HepG2 (cell line): ENCODE measurements at regions not wholly inside any gene's neighbourhood (a gene's known extent, or its start where the extent isn't known, plus 50 kb on each side); places are given as distances from the start of the nearest gene placed in this dataset.

ENCODE experiments used
- ATAC-seq: fragments of 200-7000 bp; cut with Tn5 transposase; 3 replicates; pipeline ENCODE4 v1.9.1; 2020; ENCODE audit warnings: mild to moderate bottlenecking, moderate library complexity
- BruUV-seq: library from RNA; stranded (reverse); fragments of 400-500 nt; replicated peaks from 2 replicates; lab custom pipeline; 2021; lab: Mats Ljungman, UMichigan
- CTCF ChIA-PET: fragments of 300-600 bp; formaldehyde crosslinking; extraction: SDS; loops from one replicate; lab custom pipeline; 2021; ENCODE audit warnings: low total read pairs, inconsistent platforms, low intra/inter-chr PET ratio; lab: Yijun Ruan, JAX
- POLR2A ChIA-PET: fragments of 350-600 bp; sonication (Branson Sonifier 250); formaldehyde crosslinking; loops from one replicate; lab custom pipeline; 2020; ENCODE audit warnings: antibody characterized with exemption, inconsistent platforms; lab: Yijun Ruan, JAX
- DNase-seq: peaks from one replicate; pipeline ENCODE4 v3.0.0-alpha.2; 2015; ENCODE audit warnings: low spot score
- FAIRE-seq: peaks from 3 replicates; lab custom pipeline; 2011; peaks lifted over from hg19 to GRCh38; lab: Jason Lieb, UNC
- H2AFZ ChIP-seq: one replicate; pipeline ENCODE4 v1.6.1; 2011; ENCODE audit warnings: low read length, inconsistent platforms
- H3K27ac ChIP-seq: fragments of 300-600 bp; 3 replicates; pipeline ENCODE4 v1.8.0; 2011; ENCODE audit warnings: mixed run types, mild to moderate bottlenecking, mixed read lengths, low read length, inconsistent platforms; ENCODE audit not compliant: insufficient read depth; ENCODE audit errors: extremely low read length
- H3K27me3 ChIP-seq, 2 experiments: fragments of 200-600 bp in 1 of 2; 2 replicates in 1 of 2; 3 replicates in 1 of 2; pipeline versions ENCODE4 v1.6.0 to v1.8.0; 2011; ENCODE audit warnings: low read length in 2 of 2, mild to moderate bottlenecking in 2 of 2, moderate library complexity in 2 of 2, inconsistent platforms in 1 of 2; ENCODE audit not compliant: insufficient read depth in 2 of 2, control insufficient read depth in 1 of 2
- H3K36me3 ChIP-seq, 2 experiments: fragments of 200-600 bp in 1 of 2; replicated peaks in 1 of 2; 2 replicates in 1 of 2; 3 replicates in 1 of 2; pipeline versions ENCODE4 v1.5.1 to v1.8.0; 2011; ENCODE audit warnings: low read length in 2 of 2, inconsistent platforms in 1 of 2; ENCODE audit not compliant: insufficient read depth in 2 of 2, control insufficient read depth in 1 of 2
- H3K4me1 ChIP-seq: 2 replicates; pipeline ENCODE4 v1.5.1; 2012; ENCODE audit warnings: low read length, inconsistent platforms; ENCODE audit not compliant: insufficient read depth
- H3K4me2 ChIP-seq: 2 replicates; pipeline ENCODE4 v1.6.0; 2011; ENCODE audit warnings: low read depth, low read length, inconsistent platforms
- H3K4me3 ChIP-seq, 3 experiments: fragments of 200-600 bp in 1 of 3; sonication (generic), shearing (Covaris generic) in 1 of 3; replicated peaks in 1 of 3; 2 replicates each; pipeline ENCODE4 v1.5.1; 2011 to 2016; ENCODE audit warnings: low read length in 3 of 3, inconsistent platforms in 2 of 3, low read depth in 2 of 3, mild to moderate bottlenecking in 2 of 3, control low read depth in 1 of 3, mixed read lengths in 1 of 3; ENCODE audit not compliant: insufficient read depth in 1 of 3
- H3K79me2 ChIP-seq: one replicate; pipeline ENCODE4 v1.6.1; 2011; ENCODE audit warnings: low read length, inconsistent platforms; ENCODE audit not compliant: insufficient read depth
- H3K9ac ChIP-seq: 2 replicates; pipeline ENCODE4 v1.6.0; 2011; ENCODE audit warnings: mild to moderate bottlenecking, low read depth, low read length, inconsistent platforms; ENCODE audit not compliant: insufficient read depth
- H3K9me3 ChIP-seq: 2 replicates; pipeline ENCODE4 v1.5.1; 2012; ENCODE audit warnings: mild to moderate bottlenecking, low read length
- H4K20me1 ChIP-seq: 2 replicates; pipeline ENCODE4 v1.6.0; 2011; ENCODE audit warnings: inconsistent platforms, mild to moderate bottlenecking, low read length, moderate library complexity; ENCODE audit not compliant: insufficient read depth
- BORCS8-MEF2B ChIP-seq: sonication (generic); formaldehyde crosslinking; IDR thresholded peaks from 2 replicates; pipeline ENCODE4 v1.8.0; 2022; ENCODE audit warnings: mild to moderate bottlenecking, missing genetic modification reagents
- DDIT3 ChIP-seq: sonication (generic); formaldehyde crosslinking; IDR thresholded peaks from 2 replicates; pipeline ENCODE4 v1.4.0; 2020; ENCODE audit warnings: mild to moderate bottlenecking, missing genetic modification reagents
- DNMT1 ChIP-seq: sonication (generic); formaldehyde crosslinking; IDR thresholded peaks from 2 replicates; pipeline ENCODE4 v1.5.1; 2020; ENCODE audit warnings: mild to moderate bottlenecking, missing genetic modification reagents
- EP300 ChIP-seq, 3 experiments: sonication (generic) in 1 of 3; formaldehyde crosslinking in 1 of 3; IDR thresholded peaks; 2 replicates each; pipeline versions ENCODE4 v1.5.1 to v1.6.1; 2011 to 2020; ENCODE audit warnings: low read depth in 2 of 3, low read length in 2 of 3, borderline replicate concordance in 1 of 3, improper control_type of control experiment in 1 of 3, mild to moderate bottlenecking in 1 of 3, missing genetic modification reagents in 1 of 3, moderate library complexity in 1 of 3
- IRX3 ChIP-seq: sonication (generic); formaldehyde crosslinking; IDR thresholded peaks from 2 replicates; pipeline ENCODE4 v1.8.1; 2023; ENCODE audit warnings: mild to moderate bottlenecking, low read depth, missing genetic modification reagents, borderline replicate concordance
- JDP2 ChIP-seq: sonication (generic); formaldehyde crosslinking; IDR thresholded peaks from 2 replicates; pipeline ENCODE4 v1.8.1; 2022; ENCODE audit warnings: missing genetic modification reagents, borderline replicate concordance
- NBN ChIP-seq: fragments of 450-650 bp; conservative IDR thresholded peaks from 2 replicates; pipeline ENCODE4 v1.6.1; 2017
- NR2F6 ChIP-seq, 2 experiments: IDR thresholded peaks; 2 replicates each; pipeline ENCODE4 v1.6.1; 2016; ENCODE audit warnings: antibody characterized with exemption in 1 of 2, mild to moderate bottlenecking in 1 of 2
- ZNF160 ChIP-seq: sonication (generic); formaldehyde crosslinking; IDR thresholded peaks from 2 replicates; pipeline ENCODE4 v1.8.0; 2022; ENCODE audit warnings: mild to moderate bottlenecking, inconsistent platforms, missing genetic modification reagents
- ZNF460 ChIP-seq: sonication (generic); formaldehyde crosslinking; IDR thresholded peaks from 2 replicates; pipeline ENCODE4 v1.5.1; 2020; ENCODE audit warnings: missing genetic modification reagents, mild to moderate bottlenecking, borderline replicate concordance
- ZNF777 ChIP-seq: sonication (generic); formaldehyde crosslinking; IDR thresholded peaks from 2 replicates; pipeline ENCODE4 v1.4.0; 2020; ENCODE audit warnings: missing genetic modification reagents
- ZNF780A ChIP-seq: sonication (generic); formaldehyde crosslinking; IDR thresholded peaks from 2 replicates; pipeline ENCODE4 v1.8.0; 2022; ENCODE audit warnings: mild to moderate bottlenecking, missing genetic modification reagents, moderate library complexity
- WGBS: methylation state at CpG from one replicate; pipeline ENCODE4 v1.1.6; 2017; ENCODE audit warnings: low lambda C conversion rate; 5-methylcytosine and 5-hydroxymethylcytosine counted together
- in situ Hi-C: cut with HindIII; loops from 2 replicates; pipeline ENCODE4 v1.10.0; 2017; ENCODE audit warnings: low pct_unique_long_range_greater_than_20kb; ENCODE audit not compliant: extremely low pct_ligation_motif_present
- intact Hi-C: fragments of 100-400 bp; cut with micrococcal nuclease; formaldehyde crosslinking; loops from one replicate; pipeline ENCODE4 v1.10.0; 2022; ENCODE audit not compliant: unreplicated experiment
- TF ChIP-seq, protein P1 (sequence below): IDR thresholded peaks from 2 replicates; pipeline ENCODE4 v1.6.1; 2016; ENCODE audit warnings: mild to moderate bottlenecking
- TF ChIP-seq, protein P2 (sequence below): sonication (generic); formaldehyde crosslinking; IDR thresholded peaks from 2 replicates; pipeline ENCODE4 v1.4.0; 2020; ENCODE audit warnings: low read depth, missing genetic modification reagents

GRCh38 chr2:53435610-53436009, 332.0 kb upstream of the CHAC2 start:
- H3K27ac ChIP-seq = no peak overlapping the region
- no peaks in the 10 kb centered on the region for H3K9me3 ChIP-seq
- no peak for FAIRE-seq
- POLR2A ChIA-PET = no interaction called here
- H3K9ac ChIP-seq = no peak overlapping the region
- intact Hi-C loops = no loop called here
- TF ChIP-seq DDIT3 = no peak
- no peak for TF ChIP-seq ZNF780A (CRISPR knock-in tag)
- TF ChIP-seq, all 625 proteins: peak for 0
- Histone ChIP-seq H4K20me1 (no peaks in the 10 kb centered on the region), H3K36me3 (no peaks in the 10 kb centered on the region), H3K4me2 (no peak overlapping the region), H3K27me3 (no peaks in the 10 kb centered on the region), H3K79me2 (no peaks in the 10 kb centered on the region), H3K4me3 (no peak overlapping the region), H3K4me1 (no peaks in the 10 kb centered on the region), H2AFZ (no peak overlapping the region)
- ATAC-seq (no peak), DNase-seq (no peak)
- BruUV-seq = no TSS peak
- WGBS = 8% methylated on average over 2 of the region's 2 CpGs
- in situ Hi-C loops = no loop called here
- CTCF ChIA-PET = no interaction called here

- H3K9ac ChIP-seq = no peak overlapping the region
- no peaks in the 10 kb centered on the region for H4K20me1 ChIP-seq
- H3K27me3 ChIP-seq = no peaks in the 10 kb centered on the region
- no peak for ATAC-seq
- 0% methylated on average over 1 of the region's 1 CpG for WGBS
- no peaks in the 10 kb centered on the region for H3K4me1 ChIP-seq
- no peak for DNase-seq
- H3K4me3 ChIP-seq = no peak overlapping the region
- H3K36me3 ChIP-seq = no peaks in the 10 kb centered on the region
- no peak overlapping the region for H2AFZ ChIP-seq
- ChIA-PET CTCF (no interaction called here), POLR2A (no interaction called here)
- in situ Hi-C loops = no loop called here
- no peaks in the 10 kb centered on the region for H3K79me2 ChIP-seq
- H3K9me3 ChIP-seq = no peaks in the 10 kb centered on the region
- no peak overlapping the region for H3K4me2 ChIP-seq
- no TSS peak for BruUV-seq
- no peak overlapping the region for H3K27ac ChIP-seq
- no peak for FAIRE-seq
- intact Hi-C loops = no loop called here
- no peak for TF ChIP-seq NBN
- TF ChIP-seq JDP2 (CRISPR knock-in tag) = no peak
- no peak for TF ChIP-seq BORCS8-MEF2B
- no peak for TF ChIP-seq DNMT1
- TF ChIP-seq IRX3 (CRISPR knock-in tag) = no peak
- TF ChIP-seq NR2F6 (IDR thresholded peaks at IDR 0.05) = no peak
- TF ChIP-seq NR2F6 (CRISPR knock-in tag; IDR thresholded peaks at IDR 0.05) = no peak
- TF ChIP-seq ZNF460 (CRISPR knock-in tag) = no peak
- TF ChIP-seq, protein P1, sequence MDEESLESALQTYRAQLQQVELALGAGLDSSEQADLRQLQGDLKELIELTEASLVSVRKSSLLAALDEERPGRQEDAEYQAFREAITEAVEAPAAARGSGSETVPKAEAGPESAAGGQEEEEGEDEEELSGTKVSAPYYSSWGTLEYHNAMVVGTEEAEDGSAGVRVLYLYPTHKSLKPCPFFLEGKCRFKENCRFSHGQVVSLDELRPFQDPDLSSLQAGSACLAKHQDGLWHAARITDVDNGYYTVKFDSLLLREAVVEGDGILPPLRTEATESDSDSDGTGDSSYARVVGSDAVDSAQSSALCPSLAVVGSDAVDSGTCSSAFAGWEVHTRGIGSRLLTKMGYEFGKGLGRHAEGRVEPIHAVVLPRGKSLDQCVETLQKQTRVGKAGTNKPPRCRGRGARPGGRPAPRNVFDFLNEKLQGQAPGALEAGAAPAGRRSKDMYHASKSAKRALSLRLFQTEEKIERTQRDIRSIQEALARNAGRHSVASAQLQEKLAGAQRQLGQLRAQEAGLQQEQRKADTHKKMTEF = no peak
- no peak for TF ChIP-seq ZNF160
- TF ChIP-seq EP300 (IDR thresholded peaks at IDR 0.05; ENCODE audit: low read depth in 2 of 2, low read length in 2 of 2) = no peak
- TF ChIP-seq EP300 (CRISPR knock-in tag; IDR thresholded peaks at IDR 0.05; ENCODE audit: borderline replicate concordance) = no peak
- TF ChIP-seq, protein P2, sequence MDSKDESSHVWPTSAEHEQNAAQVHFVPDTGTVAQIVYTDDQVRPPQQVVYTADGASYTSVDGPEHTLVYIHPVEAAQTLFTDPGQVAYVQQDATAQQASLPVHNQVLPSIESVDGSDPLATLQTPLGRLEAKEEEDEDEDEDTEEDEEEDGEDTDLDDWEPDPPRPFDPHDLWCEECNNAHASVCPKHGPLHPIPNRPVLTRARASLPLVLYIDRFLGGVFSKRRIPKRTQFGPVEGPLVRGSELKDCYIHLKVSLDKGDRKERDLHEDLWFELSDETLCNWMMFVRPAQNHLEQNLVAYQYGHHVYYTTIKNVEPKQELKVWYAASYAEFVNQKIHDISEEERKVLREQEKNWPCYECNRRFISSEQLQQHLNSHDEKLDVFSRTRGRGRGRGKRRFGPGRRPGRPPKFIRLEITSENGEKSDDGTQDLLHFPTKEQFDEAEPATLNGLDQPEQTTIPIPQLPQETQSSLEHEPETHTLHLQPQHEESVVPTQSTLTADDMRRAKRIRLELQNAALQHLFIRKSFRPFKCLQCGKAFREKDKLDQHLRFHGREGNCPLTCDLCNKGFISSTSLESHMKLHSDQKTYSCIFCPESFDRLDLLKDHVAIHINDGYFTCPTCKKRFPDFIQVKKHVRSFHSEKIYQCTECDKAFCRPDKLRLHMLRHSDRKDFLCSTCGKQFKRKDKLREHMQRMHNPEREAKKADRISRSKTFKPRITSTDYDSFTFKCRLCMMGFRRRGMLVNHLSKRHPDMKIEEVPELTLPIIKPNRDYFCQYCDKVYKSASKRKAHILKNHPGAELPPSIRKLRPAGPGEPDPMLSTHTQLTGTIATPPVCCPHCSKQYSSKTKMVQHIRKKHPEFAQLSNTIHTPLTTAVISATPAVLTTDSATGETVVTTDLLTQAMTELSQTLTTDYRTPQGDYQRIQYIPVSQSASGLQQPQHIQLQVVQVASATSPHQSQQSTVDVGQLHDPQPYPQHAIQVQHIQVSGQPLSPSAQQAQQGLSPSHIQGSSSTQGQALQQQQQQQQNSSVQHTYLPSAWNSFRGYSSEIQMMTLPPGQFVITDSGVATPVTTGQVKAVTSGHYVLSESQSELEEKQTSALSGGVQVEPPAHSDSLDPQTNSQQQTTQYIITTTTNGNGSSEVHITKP (CRISPR knock-in tag) = no peak
- TF ChIP-seq ZNF777 (CRISPR knock-in tag) = no peak
Observed at GRCh38 chr2:53434466-53434865, 333.1 kb upstream of the CHAC2 start.
